Gastroesophageal sphincter (tissue), 4 donors: ENCODE measurements at regions not wholly inside any gene's neighbourhood (a gene's known extent, or its start where the extent isn't known, plus 50 kb on each side); places are given as distances from the start of the nearest gene placed in this dataset.
"Not testable (repeated sequence)": the region's sequence is repeated elsewhere in the genome, so short reads cannot be mapped to it uniquely, and the experiment has no call there.

ENCODE experiments used
- ATAC-seq: fragments of 150-250 bp; one replicate; pipeline ENCODE4 v1.9.1; 2016; ENCODE audit warnings: mild to moderate bottlenecking, moderate library complexity
- H3K27ac ChIP-seq, 4 donors: fragments of 200-600 bp; sonication (generic) in 3 of 4; 1 replicate in 3 of 4; 2 replicates in 1 of 4; pipeline ENCODE4 v1.5.1; 2016 to 2019
- H3K27me3 ChIP-seq: fragments of 200-600 bp; sonication (generic); one replicate; pipeline ENCODE4 v1.5.1; 2019
- H3K36me3 ChIP-seq, 2 donors: fragments of 200-600 bp; sonication (generic); one replicate each; pipeline ENCODE4 v1.5.1; 2019; ENCODE audit warnings: control low read depth in 1 of 2
- H3K4me1 ChIP-seq, 3 donors: fragments of 200-600 bp; sonication (generic); 1 replicate in 2 of 3; 2 replicates in 1 of 3; pipeline ENCODE4 v1.5.1; 2016 to 2019; ENCODE audit warnings: control low read depth in 2 of 3
- H3K4me3 ChIP-seq, 2 donors: fragments of 200-600 bp; sonication (generic); one replicate each; pipeline ENCODE4 v1.5.1; 2019; ENCODE audit warnings: mild to moderate bottlenecking in 1 of 2, moderate library complexity in 1 of 2
- H3K9me3 ChIP-seq, 3 donors: fragments of 200-600 bp; sonication (generic); one replicate each; pipeline ENCODE4 v1.5.1; 2017 to 2019; ENCODE audit warnings: control low read depth in 2 of 3
- EP300 ChIP-seq: sonication (generic); formaldehyde crosslinking; IDR thresholded peaks from one replicate; pipeline ENCODE4 v1.6.1; 2017; ENCODE audit warnings: antibody characterized with exemption, mild to moderate bottlenecking
- POLR2A ChIP-seq, 2 donors: fragments of 450-650 bp; IDR thresholded peaks; one replicate each; pipeline ENCODE4 v1.6.1; 2017; ENCODE audit warnings: antibody characterized with exemption in 2 of 2, mild to moderate bottlenecking in 2 of 2, moderate library complexity in 1 of 2
- POLR2AphosphoS5 ChIP-seq: sonication (generic); formaldehyde crosslinking; IDR thresholded peaks from one replicate; pipeline ENCODE4 v1.6.1; 2017; ENCODE audit warnings: antibody characterized with exemption
- WGBS, 2 donors: methylation state at CpG; one replicate each; pipeline ENCODE4 v1.1.5; 2018; ENCODE audit warnings: low coverage in 1 of 2; 5-methylcytosine and 5-hydroxymethylcytosine counted together
- TF ChIP-seq, protein P1 (sequence below), 4 experiments: fragments of 200-600 bp in 2 of 4; fragments of 450-650 bp in 2 of 4; sonication (generic) in 1 of 4; IDR thresholded peaks; one replicate each; pipeline ENCODE4 v1.5.1; 2017 to 2019; ENCODE audit warnings: antibody characterized with exemption in 4 of 4, mild to moderate bottlenecking in 2 of 4, moderate library complexity in 2 of 4

DNA sequence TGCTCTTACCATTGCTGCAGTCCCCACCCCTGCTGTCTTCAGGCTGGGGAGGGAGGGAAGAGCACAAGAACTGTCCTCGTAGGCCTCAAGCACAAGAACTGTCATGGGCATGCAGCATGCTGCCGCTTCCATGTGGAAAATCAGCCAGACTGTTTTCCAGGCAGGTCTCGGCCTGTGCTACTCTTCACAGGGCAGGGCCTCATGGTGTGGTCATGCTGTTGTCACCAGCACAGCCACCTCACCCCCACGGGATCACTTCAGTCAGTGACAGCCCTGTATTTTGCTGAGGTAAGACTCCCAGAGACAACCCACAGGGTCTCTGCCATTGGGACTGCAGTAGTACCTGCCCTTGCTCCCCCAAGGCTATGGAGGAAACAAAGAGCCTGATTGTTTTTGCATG lies 205.3 kb downstream of the NAP1L3 start:
- H3K27ac ChIP-seq = no peak overlapping the region
- no peaks in the 10 kb centered on the region for H3K27me3 ChIP-seq
- no peaks in the 10 kb centered on the region for H3K4me1 ChIP-seq
- H3K4me3 ChIP-seq = no peak overlapping the region
- no CpG with 5 or more reads among the region's 4 CpGs for WGBS, 2 donors
- no peak for TF ChIP-seq EP300
- TF ChIP-seq, protein P1, sequence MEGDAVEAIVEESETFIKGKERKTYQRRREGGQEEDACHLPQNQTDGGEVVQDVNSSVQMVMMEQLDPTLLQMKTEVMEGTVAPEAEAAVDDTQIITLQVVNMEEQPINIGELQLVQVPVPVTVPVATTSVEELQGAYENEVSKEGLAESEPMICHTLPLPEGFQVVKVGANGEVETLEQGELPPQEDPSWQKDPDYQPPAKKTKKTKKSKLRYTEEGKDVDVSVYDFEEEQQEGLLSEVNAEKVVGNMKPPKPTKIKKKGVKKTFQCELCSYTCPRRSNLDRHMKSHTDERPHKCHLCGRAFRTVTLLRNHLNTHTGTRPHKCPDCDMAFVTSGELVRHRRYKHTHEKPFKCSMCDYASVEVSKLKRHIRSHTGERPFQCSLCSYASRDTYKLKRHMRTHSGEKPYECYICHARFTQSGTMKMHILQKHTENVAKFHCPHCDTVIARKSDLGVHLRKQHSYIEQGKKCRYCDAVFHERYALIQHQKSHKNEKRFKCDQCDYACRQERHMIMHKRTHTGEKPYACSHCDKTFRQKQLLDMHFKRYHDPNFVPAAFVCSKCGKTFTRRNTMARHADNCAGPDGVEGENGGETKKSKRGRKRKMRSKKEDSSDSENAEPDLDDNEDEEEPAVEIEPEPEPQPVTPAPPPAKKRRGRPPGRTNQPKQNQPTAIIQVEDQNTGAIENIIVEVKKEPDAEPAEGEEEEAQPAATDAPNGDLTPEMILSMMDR (IDR thresholded peaks at IDR 0.05) = no peak
- TF ChIP-seq POLR2AphosphoS5 = no peak
- no peak for TF ChIP-seq POLR2A (IDR thresholded peaks at IDR 0.05)
- H3K9me3 ChIP-seq = no peaks in the 10 kb centered on the region
- H3K36me3 ChIP-seq = no peaks in the 10 kb centered on the region
- ATAC-seq = no peak

DNA sequence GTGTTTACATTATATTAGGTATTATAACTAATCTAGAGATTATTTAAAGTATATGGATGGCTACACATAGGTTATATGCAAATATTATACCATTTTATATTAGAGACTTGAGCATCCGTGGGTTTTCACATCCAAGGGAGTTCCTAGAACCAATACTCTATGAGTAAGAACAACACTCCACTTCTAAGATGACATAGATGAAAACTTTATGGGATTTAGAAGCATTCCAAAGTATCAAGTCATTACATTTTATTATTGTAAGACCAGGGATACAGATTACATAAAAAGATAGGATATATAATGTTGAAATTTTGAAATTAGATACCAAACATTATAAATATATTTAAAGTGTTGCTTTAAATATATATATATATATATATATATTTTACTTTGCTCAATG lies 207.0 kb downstream of the NAP1L3 start:
- Histone ChIP-seq H3K4me3 (no peak overlapping the region), H3K27me3 (no peaks in the 10 kb centered on the region), H3K4me1 (no peaks in the 10 kb centered on the region), H3K36me3 (no peaks in the 10 kb centered on the region), H3K27ac (no peak overlapping the region), H3K9me3 (no peaks in the 10 kb centered on the region)
- TF ChIP-seq EP300 (no peak), POLR2A (IDR thresholded peaks at IDR 0.05) (no peak), POLR2AphosphoS5 (no peak)
- TF ChIP-seq, protein P1 (IDR thresholded peaks at IDR 0.05) = no peak
- ATAC-seq = no peak
- 50 to 67% methylated on average over 1 of the region's 1 CpG for WGBS, 2 donors

DNA sequence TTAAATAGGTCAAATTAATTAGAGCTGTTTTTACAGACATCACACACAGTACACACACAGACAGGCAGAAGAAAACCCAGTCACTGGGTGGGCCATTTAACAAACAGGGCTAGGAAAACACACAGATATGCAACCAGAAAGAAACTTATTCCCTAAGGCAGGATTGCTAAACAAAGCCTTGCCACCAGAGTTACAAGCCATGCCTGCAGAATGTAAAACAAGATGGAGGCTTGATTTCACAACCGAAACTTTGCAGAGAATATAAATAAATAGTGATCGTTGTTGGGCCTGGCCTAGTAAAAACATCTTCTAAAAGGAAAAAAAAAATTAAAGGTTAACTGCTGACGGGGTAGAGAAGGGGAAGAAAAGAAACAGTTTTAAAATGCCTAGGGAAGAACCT lies 212.3 kb downstream of the NAP1L3 start:
- Histone ChIP-seq H3K4me1 (no peaks in the 10 kb centered on the region), H3K4me3 (no peak overlapping the region), H3K36me3 (no peaks in the 10 kb centered on the region), H3K9me3 (no peaks in the 10 kb centered on the region), H3K27me3 (no peaks in the 10 kb centered on the region), H3K27ac (no peak overlapping the region)
- TF ChIP-seq, protein P1 (IDR thresholded peaks at IDR 0.05) = no peak
- no peak for TF ChIP-seq EP300
- TF ChIP-seq POLR2A (IDR thresholded peaks at IDR 0.05) = no peak
- no peak for TF ChIP-seq POLR2AphosphoS5
- no peak for ATAC-seq
- 40 to 67% methylated on average over 1 of the region's 3 CpGs for WGBS, 2 donors

DNA sequence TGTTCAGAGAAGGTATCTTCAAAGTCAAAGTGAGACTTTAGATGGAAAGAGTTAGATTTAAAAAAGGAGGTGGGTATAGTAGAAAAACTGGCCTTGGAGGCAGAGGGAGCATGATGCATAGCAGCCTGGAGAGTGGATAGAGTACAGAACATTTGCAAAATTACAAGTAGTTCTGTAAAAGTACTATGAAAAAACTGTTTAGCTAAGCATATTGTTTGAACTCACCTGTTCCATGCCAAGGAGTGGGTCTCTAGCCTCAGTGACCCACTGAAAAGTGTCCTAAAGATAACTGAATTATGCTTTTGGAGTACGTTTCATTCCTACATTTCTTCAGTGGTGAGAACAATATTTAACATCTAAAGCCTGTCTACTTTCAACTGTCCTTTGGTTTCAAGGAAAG lies 218.9 kb downstream of the NAP1L3 start:
- H3K27me3 ChIP-seq = no peaks in the 10 kb centered on the region
- TF ChIP-seq EP300 = no peak
- TF ChIP-seq POLR2AphosphoS5 = no peak
- TF ChIP-seq, protein P1 (IDR thresholded peaks at IDR 0.05) = no peak
- TF ChIP-seq POLR2A (IDR thresholded peaks at IDR 0.05) = no peak
- no peaks in the 10 kb centered on the region for H3K9me3 ChIP-seq
- ATAC-seq = no peak
- no peaks in the 10 kb centered on the region for H3K36me3 ChIP-seq
- H3K27ac ChIP-seq = no peak overlapping the region
- 55 to 67% methylated on average over 1 of the region's 1 CpG for WGBS, 2 donors
- H3K4me1 ChIP-seq = no peaks in the 10 kb centered on the region
- no peak overlapping the region for H3K4me3 ChIP-seq

DNA sequence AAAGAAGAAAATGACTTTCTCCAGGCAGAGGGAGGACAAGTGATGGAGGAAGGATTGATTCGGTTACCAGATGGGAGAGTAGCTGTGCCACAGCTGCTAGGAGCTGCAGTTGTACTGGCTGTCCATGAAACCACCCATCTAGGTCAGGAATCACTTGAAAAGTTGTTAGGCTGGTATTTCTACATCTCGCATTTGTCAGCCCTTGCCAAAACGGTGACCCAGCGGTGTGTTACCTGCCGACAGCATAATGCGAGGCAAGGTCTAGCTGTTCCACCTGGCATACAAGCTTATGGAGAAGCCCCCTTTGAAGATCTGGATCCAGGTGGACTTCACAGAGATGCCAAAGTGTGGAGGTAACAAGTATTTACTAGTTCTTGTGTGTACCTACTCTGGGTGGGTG lies 238.7 kb downstream of the NAP1L3 start:
- H3K36me3 ChIP-seq, H3K4me1 ChIP-seq, ATAC-seq, H3K9me3 ChIP-seq, H3K27ac ChIP-seq, H3K27me3 ChIP-seq, H3K4me3 ChIP-seq: not testable (repeated sequence)
- WGBS, 2 donors = no CpG with 5 or more reads among the region's 6 CpGs

DNA sequence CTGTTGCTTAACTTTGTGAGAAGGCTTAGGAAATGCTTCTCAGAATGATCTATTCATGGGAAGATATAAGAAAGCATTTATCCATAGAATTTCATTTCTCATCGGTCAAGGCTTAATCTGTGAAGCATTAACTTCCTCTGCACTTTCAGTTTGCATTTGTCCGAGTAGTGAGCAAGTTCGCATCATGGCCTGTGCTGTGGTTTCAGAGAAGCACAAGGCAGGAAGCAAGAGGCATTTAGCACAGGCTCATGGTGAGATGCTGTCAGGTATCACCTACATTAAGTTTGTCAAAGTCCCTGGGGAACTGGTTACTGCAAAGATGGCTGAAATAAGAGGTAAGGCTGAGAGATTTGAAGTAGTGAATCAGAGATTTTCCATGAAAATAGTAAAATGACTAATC lies 244.9 kb downstream of the NAP1L3 start:
- WGBS, 2 donors = 78 to 82% methylated on average over 3 of the region's 3 CpGs
- no peak for ATAC-seq

More for the DNA sequence above, 244.9 kb downstream of the NAP1L3 start:
- H3K4me3 ChIP-seq = no peak overlapping the region
- no peaks in the 10 kb centered on the region for H3K27me3 ChIP-seq
- no peaks in the 10 kb centered on the region for H3K9me3 ChIP-seq
- no peaks in the 10 kb centered on the region for H3K36me3 ChIP-seq
- no peaks in the 10 kb centered on the region for H3K4me1 ChIP-seq
- TF ChIP-seq, protein P1 (IDR thresholded peaks at IDR 0.05) = no peak
- TF ChIP-seq POLR2A (IDR thresholded peaks at IDR 0.05) = no peak
- no peak for TF ChIP-seq POLR2AphosphoS5
- no peak for TF ChIP-seq EP300
- H3K27ac ChIP-seq = no peak overlapping the region
